ENCODE measurements at regions not wholly inside any gene's neighbourhood (a gene's known extent, or its start where the extent isn't known, plus 50 kb on each side); places are given as distances from the start of the nearest gene placed in this dataset.

DNA sequence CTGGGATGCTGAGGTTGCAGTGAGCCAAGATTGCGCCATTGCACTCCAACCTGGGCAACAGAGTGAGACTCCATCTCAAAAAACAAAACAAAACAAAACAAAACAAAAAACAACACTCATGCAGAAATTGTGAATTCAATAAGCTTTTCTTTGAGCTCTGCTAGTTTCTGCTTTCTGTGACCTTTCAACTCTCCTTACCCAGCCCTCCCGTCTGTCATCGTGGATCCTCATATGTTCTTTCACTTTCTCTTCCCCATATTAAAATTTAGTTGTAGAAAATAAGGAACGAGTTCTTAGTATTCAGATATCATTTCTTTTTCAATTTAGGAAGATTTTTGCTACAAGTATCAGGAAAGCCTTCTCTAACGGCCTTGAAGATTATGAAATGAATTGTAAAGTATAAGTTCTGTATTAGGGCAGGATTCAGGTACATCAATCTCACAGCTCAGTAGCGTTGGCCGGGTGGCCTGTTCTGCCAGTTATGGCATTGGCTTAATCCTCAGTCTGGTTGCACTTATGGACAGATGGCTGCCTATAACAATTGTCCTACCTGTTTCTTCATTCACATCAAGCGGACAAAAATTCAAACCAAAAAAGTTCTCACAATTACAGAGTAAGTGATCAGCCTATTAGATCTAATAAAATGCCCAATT lies 1167.0 kb downstream of the SORCS3 start:
- Histone ChIP-seq H2AFZ (ENCODE audit: low read length) (no peak overlapping the region), H4K20me1 (ENCODE audit: insufficient read depth, low read length) (no peaks in the 10 kb centered on the region), H3K4me1 (ENCODE audit: insufficient read depth, low read length, poor library complexity, severe bottlenecking) (no peaks in the 10 kb centered on the region), H3K27ac (ENCODE audit: low read depth, low read length, poor library complexity, severe bottlenecking) (no peak overlapping the region), H3K4me2 (ENCODE audit: low read length) (no peak overlapping the region), H3K79me2 (ENCODE audit: insufficient read depth, low read depth, low read length) (no peaks in the 10 kb centered on the region), H3K9me3 (ENCODE audit: low read length) (no peaks in the 10 kb centered on the region), H3K9me2 (ENCODE audit: insufficient read depth, low read length) (no peaks in the 10 kb centered on the region), H3K36me3 (ENCODE audit: insufficient read depth, low read length) (no peaks in the 10 kb centered on the region), H3K4me3 (ENCODE audit: low read depth, low read length, poor library complexity, severe bottlenecking) (no peak overlapping the region)
- intact Hi-C loops (cut with micrococcal nuclease; ENCODE audit: unreplicated experiment), result no loop called here
- TF ChIP-seq EZH2phosphoT487 (IDR thresholded peaks at IDR 0.05; ENCODE audit: borderline replicate concordance, low read depth, low read length), result no peak
- TF ChIP-seq, protein P1, sequence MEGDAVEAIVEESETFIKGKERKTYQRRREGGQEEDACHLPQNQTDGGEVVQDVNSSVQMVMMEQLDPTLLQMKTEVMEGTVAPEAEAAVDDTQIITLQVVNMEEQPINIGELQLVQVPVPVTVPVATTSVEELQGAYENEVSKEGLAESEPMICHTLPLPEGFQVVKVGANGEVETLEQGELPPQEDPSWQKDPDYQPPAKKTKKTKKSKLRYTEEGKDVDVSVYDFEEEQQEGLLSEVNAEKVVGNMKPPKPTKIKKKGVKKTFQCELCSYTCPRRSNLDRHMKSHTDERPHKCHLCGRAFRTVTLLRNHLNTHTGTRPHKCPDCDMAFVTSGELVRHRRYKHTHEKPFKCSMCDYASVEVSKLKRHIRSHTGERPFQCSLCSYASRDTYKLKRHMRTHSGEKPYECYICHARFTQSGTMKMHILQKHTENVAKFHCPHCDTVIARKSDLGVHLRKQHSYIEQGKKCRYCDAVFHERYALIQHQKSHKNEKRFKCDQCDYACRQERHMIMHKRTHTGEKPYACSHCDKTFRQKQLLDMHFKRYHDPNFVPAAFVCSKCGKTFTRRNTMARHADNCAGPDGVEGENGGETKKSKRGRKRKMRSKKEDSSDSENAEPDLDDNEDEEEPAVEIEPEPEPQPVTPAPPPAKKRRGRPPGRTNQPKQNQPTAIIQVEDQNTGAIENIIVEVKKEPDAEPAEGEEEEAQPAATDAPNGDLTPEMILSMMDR (conservative IDR thresholded peaks at IDR 0.05; ENCODE audit: low read length), result no peak
- CTCF ChIA-PET (ENCODE audit: unreplicated experiment), result no interaction called here
- DNase-seq (ENCODE audit: low spot score), result no peak
- POLR2A ChIA-PET, result no interaction called here
- no TSS peak for BruUV-seq (replicated peaks)

DNA sequence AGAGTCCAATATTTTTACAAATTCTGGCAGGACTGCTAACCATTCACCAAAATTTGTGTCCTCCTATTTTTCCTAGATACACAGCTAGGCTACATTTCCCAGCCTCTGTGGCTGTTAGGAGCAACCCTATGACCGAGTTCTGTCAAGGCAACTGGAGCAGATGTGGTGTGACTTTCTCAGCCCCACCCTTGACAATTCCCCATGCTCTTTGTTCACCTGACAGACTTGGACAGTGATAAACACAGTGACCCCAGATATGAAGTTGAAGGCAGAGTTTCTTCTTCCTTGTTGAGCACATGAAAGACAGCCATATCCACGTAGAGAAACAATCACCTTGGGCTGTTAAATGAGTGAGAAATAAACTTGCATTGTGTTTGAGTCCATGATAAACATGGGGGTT lies 1162.1 kb downstream of the SORCS3 start:
- Histone ChIP-seq H3K4me3 (ENCODE audit: low read depth, low read length, poor library complexity, severe bottlenecking) (no peak overlapping the region), H3K4me1 (ENCODE audit: insufficient read depth, low read length, poor library complexity, severe bottlenecking) (no peaks in the 10 kb centered on the region), H3K4me2 (ENCODE audit: low read length) (no peak overlapping the region), H3K36me3 (ENCODE audit: insufficient read depth, low read length) (no peaks in the 10 kb centered on the region), H3K79me2 (ENCODE audit: insufficient read depth, low read depth, low read length) (no peaks in the 10 kb centered on the region), H4K20me1 (ENCODE audit: insufficient read depth, low read length) (no peaks in the 10 kb centered on the region), H3K27ac (ENCODE audit: low read depth, low read length, poor library complexity, severe bottlenecking) (no peak overlapping the region), H2AFZ (ENCODE audit: low read length) (no peak overlapping the region), H3K9me3 (ENCODE audit: low read length) (no peaks in the 10 kb centered on the region), H3K9me2 (ENCODE audit: insufficient read depth, low read length) (no peaks in the 10 kb centered on the region)
- POLR2A ChIA-PET, result no interaction called here
- CTCF ChIA-PET (ENCODE audit: unreplicated experiment), result no interaction called here
- no TSS peak for BruUV-seq (replicated peaks)
- no peak for TF ChIP-seq EZH2phosphoT487 (IDR thresholded peaks at IDR 0.05; ENCODE audit: borderline replicate concordance, low read depth, low read length)
- TF ChIP-seq, protein P1 (conservative IDR thresholded peaks at IDR 0.05; ENCODE audit: low read length), result no peak
- no peak for DNase-seq (ENCODE audit: low spot score)
- intact Hi-C loops (cut with micrococcal nuclease; ENCODE audit: unreplicated experiment), result no loop called here

DNA sequence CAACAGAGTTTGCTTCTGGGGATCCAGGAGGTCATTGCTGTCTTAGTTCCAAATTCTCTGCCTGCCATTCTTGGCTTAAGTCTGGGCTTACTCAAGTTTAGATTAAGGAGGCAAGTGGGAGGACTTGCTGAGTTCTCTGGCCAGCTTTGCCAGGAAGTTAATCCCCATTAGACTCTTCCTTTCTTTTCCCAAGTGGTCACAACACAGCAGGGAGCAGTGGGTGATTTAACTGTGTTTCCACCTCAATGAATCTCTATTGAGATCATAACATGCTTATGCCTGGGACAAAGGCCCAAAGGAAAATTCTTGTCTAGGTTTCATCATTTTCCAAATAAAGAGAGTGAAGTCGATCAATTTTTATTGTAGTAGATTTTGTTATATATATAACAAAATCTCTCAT lies 1159.6 kb downstream of the SORCS3 start:
- Histone ChIP-seq H3K9me2 (ENCODE audit: insufficient read depth, low read length) (no peaks in the 10 kb centered on the region), H3K9me3 (ENCODE audit: low read length) (no peaks in the 10 kb centered on the region), H3K36me3 (ENCODE audit: insufficient read depth, low read length) (no peaks in the 10 kb centered on the region), H4K20me1 (ENCODE audit: insufficient read depth, low read length) (no peaks in the 10 kb centered on the region), H3K4me3 (ENCODE audit: low read depth, low read length, poor library complexity, severe bottlenecking) (no peak overlapping the region), H2AFZ (ENCODE audit: low read length) (no peak overlapping the region), H3K4me2 (ENCODE audit: low read length) (no peak overlapping the region), H3K4me1 (ENCODE audit: insufficient read depth, low read length, poor library complexity, severe bottlenecking) (no peaks in the 10 kb centered on the region), H3K27ac (ENCODE audit: low read depth, low read length, poor library complexity, severe bottlenecking) (no peak overlapping the region), H3K79me2 (ENCODE audit: insufficient read depth, low read depth, low read length) (no peaks in the 10 kb centered on the region)
- BruUV-seq (replicated peaks), result no TSS peak
- no peak for DNase-seq (ENCODE audit: low spot score)
- intact Hi-C loops (cut with micrococcal nuclease; ENCODE audit: unreplicated experiment), result no loop called here
- ChIA-PET POLR2A (no interaction called here), CTCF (ENCODE audit: unreplicated experiment) (no interaction called here)
- TF ChIP-seq EZH2phosphoT487 (IDR thresholded peaks at IDR 0.05; ENCODE audit: borderline replicate concordance, low read depth, low read length), result no peak
- TF ChIP-seq, protein P1 (conservative IDR thresholded peaks at IDR 0.05; ENCODE audit: low read length), result no peak
